ENCODE measurements at regions not wholly inside any gene's neighbourhood (a gene's known extent, or its start where the extent isn't known, plus 50 kb on each side); places are given as distances from the start of the nearest gene placed in this dataset.

DNA sequence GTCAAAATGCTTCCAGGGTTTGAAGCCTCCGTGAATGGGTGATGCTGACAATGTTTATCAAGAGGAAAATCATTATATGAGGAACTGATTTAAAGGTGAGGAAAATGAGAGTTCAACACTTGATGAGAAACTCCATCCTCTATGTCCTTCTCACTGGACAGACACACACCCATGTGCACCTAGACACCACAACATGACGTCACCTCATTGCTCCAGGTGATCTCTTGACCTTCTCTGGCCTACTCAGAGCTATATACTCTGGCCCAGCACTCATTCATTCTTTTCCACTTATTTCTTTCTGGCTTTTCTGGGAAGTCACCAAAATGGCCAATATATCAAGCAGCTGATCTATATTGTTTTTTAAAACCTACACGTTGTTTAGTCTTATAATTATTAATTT is 778.7 kb upstream of the PCDH20 start:
- no peaks in the 10 kb centered on the region for H3K36me3 ChIP-seq (replicated peaks; ENCODE audit: low read depth, low read length)
- H3K27ac ChIP-seq (ENCODE audit: low read length), result no peak overlapping the region
- no peaks in the 10 kb centered on the region for H3K4me1 ChIP-seq (ENCODE audit: low read length)
- no peak overlapping the region for H3K9ac ChIP-seq (ENCODE audit: low read length)
- no peak overlapping the region for H3K4me3 ChIP-seq (ENCODE audit: low read length)
- H3K9me3 ChIP-seq (ENCODE audit: insufficient read depth, low read length), result no peaks in the 10 kb centered on the region
- no peaks in the 10 kb centered on the region for H4K20me1 ChIP-seq (ENCODE audit: insufficient read depth, low read length)
- H3K27me3 ChIP-seq (ENCODE audit: low read depth, low read length), result no peaks in the 10 kb centered on the region
- H3K79me2 ChIP-seq (ENCODE audit: low read length), result no peaks in the 10 kb centered on the region
- H3K4me2 ChIP-seq (ENCODE audit: low read length), result no peak overlapping the region
- no peak overlapping the region for H2AFZ ChIP-seq (ENCODE audit: low read depth, low read length)
- TF ChIP-seq, protein P1, sequence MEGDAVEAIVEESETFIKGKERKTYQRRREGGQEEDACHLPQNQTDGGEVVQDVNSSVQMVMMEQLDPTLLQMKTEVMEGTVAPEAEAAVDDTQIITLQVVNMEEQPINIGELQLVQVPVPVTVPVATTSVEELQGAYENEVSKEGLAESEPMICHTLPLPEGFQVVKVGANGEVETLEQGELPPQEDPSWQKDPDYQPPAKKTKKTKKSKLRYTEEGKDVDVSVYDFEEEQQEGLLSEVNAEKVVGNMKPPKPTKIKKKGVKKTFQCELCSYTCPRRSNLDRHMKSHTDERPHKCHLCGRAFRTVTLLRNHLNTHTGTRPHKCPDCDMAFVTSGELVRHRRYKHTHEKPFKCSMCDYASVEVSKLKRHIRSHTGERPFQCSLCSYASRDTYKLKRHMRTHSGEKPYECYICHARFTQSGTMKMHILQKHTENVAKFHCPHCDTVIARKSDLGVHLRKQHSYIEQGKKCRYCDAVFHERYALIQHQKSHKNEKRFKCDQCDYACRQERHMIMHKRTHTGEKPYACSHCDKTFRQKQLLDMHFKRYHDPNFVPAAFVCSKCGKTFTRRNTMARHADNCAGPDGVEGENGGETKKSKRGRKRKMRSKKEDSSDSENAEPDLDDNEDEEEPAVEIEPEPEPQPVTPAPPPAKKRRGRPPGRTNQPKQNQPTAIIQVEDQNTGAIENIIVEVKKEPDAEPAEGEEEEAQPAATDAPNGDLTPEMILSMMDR (IDR thresholded peaks at IDR 0.05; ENCODE audit: low read depth, low read length), result no peak
- TF ChIP-seq EZH2phosphoT487 (IDR thresholded peaks at IDR 0.05; ENCODE audit: low read depth), result no peak

DNA sequence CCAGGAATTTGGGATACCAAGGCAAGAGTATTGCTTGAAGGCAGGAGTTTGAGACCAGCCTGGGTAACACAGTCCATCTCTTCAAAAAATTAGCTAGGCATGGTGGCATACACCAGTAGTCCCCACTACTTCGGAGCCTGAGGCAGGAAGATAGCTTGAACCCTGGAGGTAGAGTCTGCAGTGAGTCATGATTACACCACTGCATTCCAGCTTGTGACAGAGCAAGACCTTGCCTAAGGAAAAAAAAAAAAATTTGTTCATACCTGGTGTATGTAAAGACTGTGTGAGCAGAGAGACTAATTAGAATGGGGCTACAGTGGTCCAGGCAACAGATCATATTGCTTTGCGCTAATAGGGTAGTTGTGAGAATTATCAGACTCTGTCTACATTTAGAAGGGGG is 778.3 kb upstream of the PCDH20 start:
- Histone ChIP-seq H3K9me3 (ENCODE audit: insufficient read depth, low read length) (no peaks in the 10 kb centered on the region), H3K4me1 (ENCODE audit: low read length) (no peaks in the 10 kb centered on the region), H3K27ac (ENCODE audit: low read length) (no peak overlapping the region), H3K79me2 (ENCODE audit: low read length) (no peaks in the 10 kb centered on the region), H3K36me3 (replicated peaks; ENCODE audit: low read depth, low read length) (no peaks in the 10 kb centered on the region), H2AFZ (ENCODE audit: low read depth, low read length) (no peak overlapping the region), H3K9ac (ENCODE audit: low read length) (no peak overlapping the region), H3K27me3 (ENCODE audit: low read depth, low read length) (no peaks in the 10 kb centered on the region), H4K20me1 (ENCODE audit: insufficient read depth, low read length) (no peaks in the 10 kb centered on the region), H3K4me2 (ENCODE audit: low read length) (no peak overlapping the region), H3K4me3 (ENCODE audit: low read length) (no peak overlapping the region)
- TF ChIP-seq, protein P1 (IDR thresholded peaks at IDR 0.05; ENCODE audit: low read depth, low read length), result no peak
- no peak for TF ChIP-seq EZH2phosphoT487 (IDR thresholded peaks at IDR 0.05; ENCODE audit: low read depth)

DNA sequence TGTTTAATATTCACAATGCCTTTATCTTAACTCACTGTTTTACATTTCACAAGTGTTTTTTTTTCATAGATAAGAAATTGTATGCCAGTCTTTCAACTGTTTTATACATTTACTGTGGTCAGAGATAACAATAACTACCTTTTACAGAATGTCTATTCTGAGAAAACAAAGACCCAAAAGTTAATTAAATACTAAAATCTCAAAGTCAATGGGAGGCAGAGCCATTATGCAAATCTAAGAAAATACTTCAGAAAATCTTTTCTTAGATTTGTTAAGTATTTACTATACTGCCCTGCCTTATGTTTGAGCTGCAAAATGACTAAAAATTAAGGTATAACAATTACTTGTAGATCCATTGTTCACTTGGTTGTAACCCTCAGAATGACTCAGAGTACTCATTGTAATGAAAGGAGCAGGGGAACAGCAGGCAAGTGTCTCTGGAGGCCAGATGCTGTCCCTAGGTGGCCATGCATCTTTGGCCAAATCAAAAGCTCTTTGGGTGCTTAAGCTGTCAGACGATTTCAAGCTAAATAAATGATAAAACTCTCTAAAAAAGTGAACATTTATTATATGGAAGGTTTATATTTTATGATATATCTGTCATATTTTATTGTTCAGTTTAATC is 770.1 kb upstream of the PCDH20 start:
- Histone ChIP-seq H3K79me2 (ENCODE audit: low read length) (no peaks in the 10 kb centered on the region), H3K4me3 (ENCODE audit: low read length) (no peak overlapping the region), H2AFZ (ENCODE audit: low read depth, low read length) (no peak overlapping the region), H3K27me3 (ENCODE audit: low read depth, low read length) (no peaks in the 10 kb centered on the region), H4K20me1 (ENCODE audit: insufficient read depth, low read length) (no peaks in the 10 kb centered on the region), H3K9ac (ENCODE audit: low read length) (no peak overlapping the region), H3K4me2 (ENCODE audit: low read length) (no peak overlapping the region), H3K36me3 (replicated peaks; ENCODE audit: low read depth, low read length) (no peaks in the 10 kb centered on the region), H3K4me1 (ENCODE audit: low read length) (no peaks in the 10 kb centered on the region), H3K9me3 (ENCODE audit: insufficient read depth, low read length) (no peaks in the 10 kb centered on the region), H3K27ac (ENCODE audit: low read length) (no peak overlapping the region)
- TF ChIP-seq EZH2phosphoT487 (IDR thresholded peaks at IDR 0.05; ENCODE audit: low read depth), result no peak
- TF ChIP-seq, protein P1 (IDR thresholded peaks at IDR 0.05; ENCODE audit: low read depth, low read length), result no peak

DNA sequence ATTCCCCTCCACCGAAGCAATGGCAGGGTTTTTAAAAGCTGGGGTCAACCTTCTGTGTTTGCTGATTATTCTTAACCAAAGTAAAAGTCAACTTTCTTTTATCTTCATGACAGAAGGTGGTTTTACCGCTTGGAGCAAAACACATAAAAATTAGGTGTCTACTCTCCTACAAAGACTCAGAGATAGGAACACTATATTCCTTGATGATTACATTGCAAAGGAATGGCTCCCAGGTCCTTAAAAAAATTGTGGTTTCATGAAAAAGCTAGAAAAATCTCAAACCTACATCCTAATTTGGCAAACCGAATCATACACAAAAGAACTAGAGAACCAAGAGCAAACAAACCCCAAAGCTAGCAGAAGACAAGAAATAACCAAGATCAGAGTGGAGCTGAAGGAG is 760.4 kb upstream of the PCDH20 start:
- H3K27me3 ChIP-seq (ENCODE audit: low read depth, low read length), result no peaks in the 10 kb centered on the region
- H3K4me2 ChIP-seq (ENCODE audit: low read length), result no peak overlapping the region
- no peak overlapping the region for H3K27ac ChIP-seq (ENCODE audit: low read length)
- H4K20me1 ChIP-seq (ENCODE audit: insufficient read depth, low read length), result no peaks in the 10 kb centered on the region
- H2AFZ ChIP-seq (ENCODE audit: low read depth, low read length), result no peak overlapping the region
- H3K4me1 ChIP-seq (ENCODE audit: low read length), result 0 out of 2 replicates have a peak, but pooled peaks cover 3% of the 10 kb centered on the region
- H3K79me2 ChIP-seq (ENCODE audit: low read length), result no peaks in the 10 kb centered on the region
- no peaks in the 10 kb centered on the region for H3K36me3 ChIP-seq (replicated peaks; ENCODE audit: low read depth, low read length)
- H3K9me3 ChIP-seq (ENCODE audit: insufficient read depth, low read length), result no peaks in the 10 kb centered on the region
- no peak overlapping the region for H3K9ac ChIP-seq (ENCODE audit: low read length)
- no peak overlapping the region for H3K4me3 ChIP-seq (ENCODE audit: low read length)
- TF ChIP-seq, protein P1 (IDR thresholded peaks at IDR 0.05; ENCODE audit: low read depth, low read length), result no peak
- TF ChIP-seq EZH2phosphoT487 (IDR thresholded peaks at IDR 0.05; ENCODE audit: low read depth), result no peak
